HCT116 (cell line): ENCODE measurements at regions not wholly inside any gene's neighbourhood (a gene's known extent, or its start where the extent isn't known, plus 50 kb on each side); places are given as distances from the start of the nearest gene placed in this dataset.

Experiments
- ATAC-seq: fragments of 200-7000 bp; cut with Tn5 transposase; 2 replicates; pipeline ENCODE4 v1.9.1; 2020; ENCODE audit warnings: mild to moderate bottlenecking, moderate library complexity
- BruUV-seq: library from RNA; stranded (reverse); fragments of 400-500 nt; replicated peaks from 2 replicates; lab custom pipeline; 2021; lab: Mats Ljungman, UMichigan
- CTCF ChIA-PET: fragments of 300-600 bp; sonication (Branson Sonifier 250); formaldehyde crosslinking; loops from one replicate; lab custom pipeline; 2021; ENCODE audit warnings: antibody characterized with exemption; lab: Charles Lee
- POLR2A ChIA-PET: fragments of 300-600, 350-600 bp; sonication (Branson Sonifier 250); formaldehyde crosslinking; loops from one replicate; lab custom pipeline; 2021; ENCODE audit warnings: antibody characterized with exemption; lab: Charles Lee
- RAD21 ChIA-PET, 2 experiments: fragments of 300-600 bp; sonication (Branson Sonifier 250); formaldehyde crosslinking; loops; one replicate each; lab custom pipeline; 2023; ENCODE audit warnings: low total read pairs in 2 of 2; ENCODE audit not compliant: uncharacterized antibody in 2 of 2, unreplicated experiment in 2 of 2, low non-redundant PET in 1 of 2; lab: Charles Lee
- DNase-seq: peaks from one replicate; pipeline ENCODE4 v3.0.0-alpha.2; 2010; ENCODE audit warnings: low read depth, low spot score
- H2AFZ ChIP-seq: fragments of 200-600 bp; shearing (Covaris generic), sonication (generic); 2 replicates; pipeline ENCODE4 v1.6.1; 2017; ENCODE audit warnings: low read depth, mixed run types, mixed read lengths, antibody characterized with exemption, low read length; ENCODE audit not compliant: poor library complexity, severe bottlenecking
- H3K27ac ChIP-seq: 2 replicates; pipeline ENCODE4 v1.5.1; 2012; ENCODE audit warnings: low read depth, low read length
- H3K27me3 ChIP-seq: fragments of 200-600 bp; sonication (generic); 2 replicates; pipeline ENCODE4 v1.6.1; 2016; ENCODE audit warnings: mixed run types, low read length, mixed read lengths; ENCODE audit not compliant: insufficient read depth
- H3K36me3 ChIP-seq, 2 experiments: fragments of 200-500 bp in 1 of 2; fragments of 200-600 bp in 1 of 2; sonication (Bioruptor generic) in 1 of 2; sonication (generic) in 1 of 2; 2 replicates each; pipeline versions ENCODE4 v1.5.1 to v1.6.1; 2014 to 2016; ENCODE audit warnings: low read length in 2 of 2, inconsistent platforms in 1 of 2, mixed read lengths in 1 of 2, mixed run types in 1 of 2; ENCODE audit not compliant: insufficient read depth in 2 of 2, control insufficient read depth in 1 of 2
- H3K4me1 ChIP-seq, 2 experiments: fragments of 200-600 bp in 1 of 2; sonication (generic) in 1 of 2; 2 replicates each; pipeline versions ENCODE4 v1.5.1 to v1.6.1; 2012 to 2017; ENCODE audit warnings: low read length in 2 of 2, inconsistent platforms in 1 of 2, mild to moderate bottlenecking in 1 of 2, mixed read lengths in 1 of 2, mixed run types in 1 of 2, moderate library complexity in 1 of 2; ENCODE audit not compliant: insufficient read depth in 2 of 2, control insufficient read depth in 1 of 2
- H3K4me2 ChIP-seq: fragments of 200-600 bp; sonication (generic); 2 replicates; pipeline ENCODE4 v1.6.1; 2017; ENCODE audit warnings: mixed run types, low read length, mixed read lengths
- H3K4me3 ChIP-seq, 2 experiments: fragments of 200-600 bp in 1 of 2; sonication (generic) in 1 of 2; replicated peaks in 1 of 2; 2 replicates each; pipeline ENCODE4 v1.5.1; 2011 to 2016; ENCODE audit warnings: low read length in 2 of 2, control low read depth in 1 of 2, low read depth in 1 of 2, mild to moderate bottlenecking in 1 of 2, mixed read lengths in 1 of 2, mixed run types in 1 of 2
- H3K79me2 ChIP-seq: fragments of 200-600 bp; sonication (generic); 2 replicates; pipeline ENCODE4 v1.6.1; 2017; ENCODE audit warnings: mild to moderate bottlenecking, mixed run types, low read length, moderate library complexity, mixed read lengths; ENCODE audit not compliant: insufficient read depth
- H3K9ac ChIP-seq: fragments of 200-600 bp; sonication (generic); 2 replicates; pipeline ENCODE4 v1.6.1; 2016; ENCODE audit warnings: low read length, mixed read lengths
- H3K9me2 ChIP-seq: fragments of 200-600 bp; sonication (generic), shearing (Covaris generic); 2 replicates; pipeline ENCODE4 v1.6.1; 2017; ENCODE audit warnings: mixed run types, mild to moderate bottlenecking, moderate library complexity; ENCODE audit not compliant: insufficient read depth
- H3K9me3 ChIP-seq, 2 experiments: fragments of 200-500 bp in 1 of 2; fragments of 200-600 bp in 1 of 2; sonication (Bioruptor generic) in 1 of 2; sonication (generic) in 1 of 2; 2 replicates each; pipeline ENCODE4 v1.6.1; 2014 to 2017; ENCODE audit warnings: low read length in 2 of 2, mixed read lengths in 2 of 2, inconsistent platforms in 1 of 2, low read depth in 1 of 2, mild to moderate bottlenecking in 1 of 2, mixed run types in 1 of 2, moderate library complexity in 1 of 2; ENCODE audit not compliant: control insufficient read depth in 1 of 2, insufficient read depth in 1 of 2
- H4K20me1 ChIP-seq: fragments of 200-600 bp; sonication (generic), shearing (Covaris generic); 2 replicates; pipeline ENCODE4 v1.6.1; 2017; ENCODE audit warnings: mixed run types, mild to moderate bottlenecking, moderate library complexity; ENCODE audit not compliant: insufficient read depth
- ATF3 ChIP-seq: IDR thresholded peaks from 2 replicates; pipeline ENCODE4 v1.6.1; 2012
- CBX3 ChIP-seq: IDR thresholded peaks from 2 replicates; pipeline ENCODE4 v1.6.1; 2012; ENCODE audit warnings: low read depth
- FOSL1 ChIP-seq: IDR thresholded peaks from 2 replicates; pipeline ENCODE4 v1.6.1; 2012; ENCODE audit warnings: low read depth
- JUND ChIP-seq: IDR thresholded peaks from 2 replicates; pipeline ENCODE4 v1.6.1; 2012
- POLR2A ChIP-seq: IDR thresholded peaks from 2 replicates; pipeline ENCODE4 v1.7.0; 2011; ENCODE audit warnings: borderline replicate concordance; ENCODE audit not compliant: insufficient read depth, insufficient read length; ENCODE audit errors: extremely low read depth
- POLR2AphosphoS5 ChIP-seq: IDR thresholded peaks from 2 replicates; pipeline ENCODE4 v1.6.1; 2011; ENCODE audit warnings: mild to moderate bottlenecking, low read depth, low read length, moderate library complexity
- REST ChIP-seq: IDR thresholded peaks from 2 replicates; pipeline ENCODE4 v1.6.1; 2012; ENCODE audit warnings: low read depth
- SIN3A ChIP-seq: IDR thresholded peaks from 2 replicates; pipeline ENCODE4 v1.6.1; 2012; ENCODE audit warnings: low read depth
- SP1 ChIP-seq: IDR thresholded peaks from 2 replicates; pipeline ENCODE4 v1.6.1; 2012; ENCODE audit warnings: low read depth
- TCF7L2 ChIP-seq: IDR thresholded peaks from 2 replicates; pipeline ENCODE4 v1.7.0; 2011; ENCODE audit warnings: borderline replicate concordance, inconsistent platforms; ENCODE audit not compliant: insufficient read depth, insufficient read length; ENCODE audit errors: extremely low read depth
- YY1 ChIP-seq: IDR thresholded peaks from 2 replicates; pipeline ENCODE4 v1.6.1; 2011; ENCODE audit warnings: low read length, low read depth, moderate library complexity, mild to moderate bottlenecking; ENCODE audit not compliant: insufficient replicate concordance; ENCODE audit errors: extremely low read depth
- ZFX ChIP-seq: fragments of 450-650 bp; IDR thresholded peaks from 2 replicates; pipeline ENCODE4 v1.6.1; 2017
- ZNF274 ChIP-seq: fragments of 200-500 bp; sonication (Bioruptor generic); IDR thresholded peaks from 2 replicates; pipeline ENCODE4 v1.6.1; 2014; ENCODE audit warnings: mild to moderate bottlenecking, low read depth, low read length, inconsistent platforms
- intact Hi-C: fragments of 100-400 bp; cut with micrococcal nuclease; formaldehyde crosslinking; loops from 2 replicates; pipeline ENCODE4 v1.10.0; 2022
- TF ChIP-seq, protein P1 (sequence below): IDR thresholded peaks from 2 replicates; pipeline ENCODE4 v1.6.1; 2011; ENCODE audit warnings: mild to moderate bottlenecking, low read length, moderate library complexity; ENCODE audit not compliant: insufficient replicate concordance; ENCODE audit errors: extremely low read depth

DNA sequence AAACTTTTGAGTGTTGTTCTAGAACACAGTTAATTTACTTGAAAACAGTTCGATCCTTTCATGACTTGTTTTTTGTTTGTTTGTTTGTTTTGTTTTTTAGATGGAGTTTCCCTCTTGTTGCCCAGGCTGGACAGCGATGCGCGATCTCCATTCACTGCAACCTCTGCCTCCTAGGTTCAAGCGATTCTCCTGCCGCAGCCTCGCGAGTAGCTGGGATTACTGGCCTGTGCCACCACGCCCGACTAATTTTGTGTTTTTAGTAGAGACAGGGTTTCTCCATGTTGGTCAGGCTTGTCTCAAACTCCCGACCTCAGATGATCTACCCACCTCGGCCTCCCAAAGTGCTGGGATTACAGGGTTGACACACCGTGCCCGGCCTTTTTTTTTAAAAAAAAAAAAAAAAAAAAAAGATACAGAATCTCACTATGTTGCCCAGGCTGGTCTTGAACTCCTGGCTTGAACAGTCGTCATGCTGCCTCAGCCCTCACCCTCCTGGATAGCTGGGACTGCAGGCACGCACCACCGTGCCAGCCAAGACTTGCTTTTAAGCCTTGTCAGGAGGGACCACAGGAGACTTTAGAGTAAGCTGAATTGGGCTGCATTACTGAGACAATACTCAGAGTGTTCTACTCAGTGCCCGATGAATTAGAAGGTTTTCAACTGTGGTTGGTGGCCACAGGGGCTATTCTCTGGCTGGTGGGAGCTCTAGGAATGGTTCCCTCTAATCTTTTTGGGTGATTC lies 76.7 kb upstream of the SLC22A16 start:
- TF ChIP-seq ATF3 (no peak), ZNF274 (no peak), CBX3 (no peak), YY1 (no peak), TCF7L2 (no peak), FOSL1 (no peak), SIN3A (no peak), SP1 (no peak), REST (no peak), POLR2AphosphoS5 (no peak), ZFX (no peak), JUND (no peak), POLR2A (no peak)
- TF ChIP-seq, protein P1, sequence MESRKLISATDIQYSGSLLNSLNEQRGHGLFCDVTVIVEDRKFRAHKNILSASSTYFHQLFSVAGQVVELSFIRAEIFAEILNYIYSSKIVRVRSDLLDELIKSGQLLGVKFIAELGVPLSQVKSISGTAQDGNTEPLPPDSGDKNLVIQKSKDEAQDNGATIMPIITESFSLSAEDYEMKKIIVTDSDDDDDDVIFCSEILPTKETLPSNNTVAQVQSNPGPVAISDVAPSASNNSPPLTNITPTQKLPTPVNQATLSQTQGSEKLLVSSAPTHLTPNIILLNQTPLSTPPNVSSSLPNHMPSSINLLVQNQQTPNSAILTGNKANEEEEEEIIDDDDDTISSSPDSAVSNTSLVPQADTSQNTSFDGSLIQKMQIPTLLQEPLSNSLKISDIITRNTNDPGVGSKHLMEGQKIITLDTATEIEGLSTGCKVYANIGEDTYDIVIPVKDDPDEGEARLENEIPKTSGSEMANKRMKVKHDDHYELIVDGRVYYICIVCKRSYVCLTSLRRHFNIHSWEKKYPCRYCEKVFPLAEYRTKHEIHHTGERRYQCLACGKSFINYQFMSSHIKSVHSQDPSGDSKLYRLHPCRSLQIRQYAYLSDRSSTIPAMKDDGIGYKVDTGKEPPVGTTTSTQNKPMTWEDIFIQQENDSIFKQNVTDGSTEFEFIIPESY, result no peak
- Histone ChIP-seq H4K20me1 (no peaks in the 10 kb centered on the region), H3K36me3 (no peaks in the 10 kb centered on the region), H3K9me3 (no peaks in the 10 kb centered on the region; a peak in 1 of 4 replicates), H2AFZ (no peak overlapping the region), H3K4me1 (peaks cover 6 to 7% of the 10 kb centered on the region in 2 experiments), H3K27me3 (no peaks in the 10 kb centered on the region), H3K9ac (no peak overlapping the region), H3K4me3 (no peak overlapping the region), H3K79me2 (no peaks in the 10 kb centered on the region), H3K9me2 (no peaks in the 10 kb centered on the region; the same call in 1 of the 2 replicates), H3K27ac (no peak overlapping the region), H3K4me2 (no peak overlapping the region)
- CTCF ChIA-PET, result no interaction called here
- POLR2A ChIA-PET, result no interaction called here
- DNase-seq, result no peak
- RAD21 ChIA-PET, result no interaction called here
- no peak for ATAC-seq
- intact Hi-C loops, result no loop called here
- BruUV-seq, result no TSS peak
